Heart left ventricle (tissue), 13 donors: ENCODE measurements at regions not wholly inside any gene's neighbourhood (a gene's known extent, or its start where the extent isn't known, plus 50 kb on each side); places are given as distances from the start of the nearest gene placed in this dataset.
"Not testable (repeated sequence)": the region's sequence is repeated elsewhere in the genome, so short reads cannot be mapped to it uniquely, and the experiment has no call there.

ENCODE experiments used
- POLR2A ChIP-seq, 2 donors: fragments of 450-650 bp; IDR thresholded peaks; one replicate each; pipeline ENCODE4 v1.6.1; 2017; ENCODE audit warnings: antibody characterized with exemption in 2 of 2, mild to moderate bottlenecking in 2 of 2, moderate library complexity in 2 of 2
- TF ChIP-seq, protein P1 (sequence below), 12 donors: fragments of 200-600 bp; sonication (generic) in 4 of 12; IDR thresholded peaks; one replicate each; pipeline versions ENCODE4 v1.5.0 to v1.8.0; 2018 to 2022; ENCODE audit warnings: antibody characterized with exemption in 12 of 12, mild to moderate bottlenecking in 5 of 12
- donor health status: ischemic (EF 13 %, LVEDD 7.1; RV severe dilation, severe dysfunction).
- donor health status: DM: no; HTN: yes; CAD: no.
- donor health status: DM: no; HTN: no; CAD: no.
- donor health status: ischemic (EF 25% LVEDD 6.9; RV normal size, moderate dysfunction).
- donor health status: ischemic (EF 25% LVEDD 5.7; RV mildly dilated, moderate dysfunction).
- donor health status: ischemic (EF 35%, LVEDD 5.7; RV mildly dilated, moderate dysfunction).
- donor health status: nonischemic (EF 11% LVEDD 7.7; RV severe dilation, severe dysfunction).
- donor health status: DM: yes; HTN: yes; CAD: no.
- donor health status: PGD.
- donor health status: ischemic (EF 29% LVEDD 5.4; RV normal size, mild dysfunction).
- donor health status: nonischemic (EF 23%, LVEDD 6.1; RV moderate dilation, normal function).

DNA sequence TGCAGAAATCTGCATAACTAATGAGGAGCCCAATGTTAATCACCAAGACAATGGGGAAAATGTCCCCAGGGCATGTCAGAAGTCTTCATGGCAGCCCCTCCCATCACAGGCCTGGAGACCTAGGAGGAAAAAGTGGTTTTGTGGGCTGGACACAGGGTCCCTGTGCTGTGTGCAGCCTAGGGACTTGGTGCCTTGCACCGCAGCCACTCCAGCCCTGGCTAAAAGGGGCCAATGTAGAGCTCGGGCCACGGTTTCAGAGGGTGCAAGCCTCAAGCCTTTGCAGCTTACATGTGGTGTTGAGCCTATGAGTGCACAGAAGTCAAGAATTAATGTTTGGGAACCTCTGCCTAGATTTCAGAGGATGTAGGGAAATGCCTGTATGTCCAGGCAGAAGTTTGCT is 474.3 kb upstream of the ADGRB3 start:
- TF ChIP-seq, protein P1, sequence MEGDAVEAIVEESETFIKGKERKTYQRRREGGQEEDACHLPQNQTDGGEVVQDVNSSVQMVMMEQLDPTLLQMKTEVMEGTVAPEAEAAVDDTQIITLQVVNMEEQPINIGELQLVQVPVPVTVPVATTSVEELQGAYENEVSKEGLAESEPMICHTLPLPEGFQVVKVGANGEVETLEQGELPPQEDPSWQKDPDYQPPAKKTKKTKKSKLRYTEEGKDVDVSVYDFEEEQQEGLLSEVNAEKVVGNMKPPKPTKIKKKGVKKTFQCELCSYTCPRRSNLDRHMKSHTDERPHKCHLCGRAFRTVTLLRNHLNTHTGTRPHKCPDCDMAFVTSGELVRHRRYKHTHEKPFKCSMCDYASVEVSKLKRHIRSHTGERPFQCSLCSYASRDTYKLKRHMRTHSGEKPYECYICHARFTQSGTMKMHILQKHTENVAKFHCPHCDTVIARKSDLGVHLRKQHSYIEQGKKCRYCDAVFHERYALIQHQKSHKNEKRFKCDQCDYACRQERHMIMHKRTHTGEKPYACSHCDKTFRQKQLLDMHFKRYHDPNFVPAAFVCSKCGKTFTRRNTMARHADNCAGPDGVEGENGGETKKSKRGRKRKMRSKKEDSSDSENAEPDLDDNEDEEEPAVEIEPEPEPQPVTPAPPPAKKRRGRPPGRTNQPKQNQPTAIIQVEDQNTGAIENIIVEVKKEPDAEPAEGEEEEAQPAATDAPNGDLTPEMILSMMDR (IDR thresholded peaks at IDR 0.05): not testable (repeated sequence)
- TF ChIP-seq POLR2A (IDR thresholded peaks at IDR 0.05): not testable (repeated sequence)
